C4-2B (cell line): ENCODE measurements at regions not wholly inside any gene's neighbourhood (a gene's known extent, or its start where the extent isn't known, plus 50 kb on each side); places are given as distances from the start of the nearest gene placed in this dataset.

ENCODE experiments used
- H3K27ac ChIP-seq: fragments of 450-650 bp; 2 replicates; pipeline ENCODE4 v1.5.1; 2017
- CTCF ChIP-seq: fragments of 450-650 bp; conservative IDR thresholded peaks from 2 replicates; pipeline ENCODE4 v1.5.1; 2017; ENCODE audit warnings: mild to moderate bottlenecking
- ZFX ChIP-seq: fragments of 450-650 bp; IDR thresholded peaks from 2 replicates; pipeline ENCODE4 v1.6.1; 2017

GRCh38 chr13:70502944-70503343, 394.7 kb upstream of the KLHL1 start:
- no peak overlapping the region for H3K27ac ChIP-seq
- TF ChIP-seq CTCF, result no peak
- TF ChIP-seq ZFX, result no peak

- no peak overlapping the region for H3K27ac ChIP-seq
- TF ChIP-seq ZFX, result no peak
Measured at GRCh38 chr13:70490320-70490935, 382.2 kb upstream of the KLHL1 start.

- TF ChIP-seq ZFX (no peak), CTCF (no peak)
Measured at GRCh38 chr13:70484931-70485330, 376.7 kb upstream of the KLHL1 start.

GRCh38 chr13:70483599-70484276, 375.5 kb upstream of the KLHL1 start:
- no peak for TF ChIP-seq CTCF
- TF ChIP-seq ZFX, result no peak
- H3K27ac ChIP-seq, result no peak overlapping the region

More at GRCh38 chr13:70484931-70485330, 376.7 kb upstream of the KLHL1 start:
- no peak overlapping the region for H3K27ac ChIP-seq

- no peak overlapping the region for H3K27ac ChIP-seq
- TF ChIP-seq CTCF (no peak), ZFX (no peak)
Measured at GRCh38 chr13:70473907-70474306, 365.7 kb upstream of the KLHL1 start.

GRCh38 chr13:70469077-70469476, 360.8 kb upstream of the KLHL1 start:
- no peak overlapping the region for H3K27ac ChIP-seq
- TF ChIP-seq ZFX, result no peak
- no peak for TF ChIP-seq CTCF

- TF ChIP-seq ZFX, result no peak
Measured at GRCh38 chr13:70457474-70457873, 349.2 kb upstream of the KLHL1 start.

GRCh38 chr13:70448820-70449219, 340.6 kb upstream of the KLHL1 start:
- H3K27ac ChIP-seq, result no peak overlapping the region
- no peak for TF ChIP-seq ZFX
- no peak for TF ChIP-seq CTCF

More at GRCh38 chr13:70457474-70457873, 349.2 kb upstream of the KLHL1 start:
- no peak overlapping the region for H3K27ac ChIP-seq
